ENCODE measurements at regions not wholly inside any gene's neighbourhood (a gene's known extent, or its start where the extent isn't known, plus 50 kb on each side); places are given as distances from the start of the nearest gene placed in this dataset.
A peak's percentile ranks its signal among the peaks of the same experiment; 100 is the strongest.
"Not testable (repeated sequence)": the region's sequence is repeated elsewhere in the genome, so short reads cannot be mapped to it uniquely, and the experiment has no call there.

GRCh38 chr14:71366861-71367260 lies 459.6 kb downstream of the PCNX1 start:
- DNase-seq = no peak

- DNase-seq = no peak
These were observed 464.6 kb downstream of the PCNX1 start for GRCh38 chr14:71371711-71372396.

- no peak for DNase-seq
These were observed 465.2 kb downstream of the PCNX1 start for GRCh38 chr14:71372411-71372838.

- no peak for DNase-seq
These were observed 466.5 kb downstream of the PCNX1 start for GRCh38 chr14:71373773-71374172.

- DNase-seq = no peak
These were observed 467.7 kb downstream of the PCNX1 start for GRCh38 chr14:71374989-71375388.

GRCh38 chr14:71377099-71377498 lies 469.8 kb downstream of the PCNX1 start:
- no peak for DNase-seq

GRCh38 chr14:71380271-71380670 lies 473.0 kb downstream of the PCNX1 start:
- no peak for DNase-seq

GRCh38 chr14:71381814-71382213 lies 474.6 kb downstream of the PCNX1 start:
- no peak for DNase-seq

GRCh38 chr14:71382315-71382714 lies 475.1 kb downstream of the PCNX1 start:
- no peak for DNase-seq

- DNase-seq = no peak
These were observed 476.3 kb downstream of the PCNX1 start for GRCh38 chr14:71383510-71383909.

GRCh38 chr14:71384007-71384845 lies 477.0 kb downstream of the PCNX1 start:
- DNase-seq = no peak

GRCh38 chr14:71387753-71388152 lies 480.5 kb downstream of the PCNX1 start:
- DNase-seq = no peak

- DNase-seq = no peak
These were observed 481.1 kb downstream of the PCNX1 start for GRCh38 chr14:71388336-71388735.

GRCh38 chr14:71388862-71389261 lies 481.6 kb downstream of the PCNX1 start:
- DNase-seq = no peak

GRCh38 chr14:71394386-71394785 lies 487.1 kb downstream of the PCNX1 start:
- no peak for DNase-seq

GRCh38 chr14:71395151-71395604 lies 487.9 kb downstream of the PCNX1 start:
- no peak for DNase-seq

- no peak for DNase-seq
These were observed 488.4 kb downstream of the PCNX1 start for GRCh38 chr14:71395636-71396035.

GRCh38 chr14:71396050-71396677 lies 488.9 kb downstream of the PCNX1 start:
- DNase-seq = no peak

GRCh38 chr14:71397371-71397770 lies 490.1 kb downstream of the PCNX1 start:
- no peak for DNase-seq

GRCh38 chr14:71398450-71398849 lies 491.2 kb downstream of the PCNX1 start:
- DNase-seq = no peak

- DNase-seq = no peak
These were observed 491.8 kb downstream of the PCNX1 start for GRCh38 chr14:71399057-71399487.

GRCh38 chr14:71400871-71401321 lies 493.6 kb downstream of the PCNX1 start:
- no peak for DNase-seq

- DNase-seq = not testable (repeated sequence)
These were observed 495.2 kb downstream of the PCNX1 start for GRCh38 chr14:71402415-71402814.

GRCh38 chr14:71403656-71404055 lies 496.4 kb downstream of the PCNX1 start:
- DNase-seq = peak; percentile 31
